Muscle layer of colon (tissue), 2 donors: ENCODE measurements at regions not wholly inside any gene's neighbourhood (a gene's known extent, or its start where the extent isn't known, plus 50 kb on each side); places are given as distances from the start of the nearest gene placed in this dataset.

ENCODE experiments used
- H3K27ac ChIP-seq: one replicate; pipeline ENCODE4 v1.7.0; 2013; ENCODE audit warnings: low read depth, mild to moderate bottlenecking, low read length, moderate library complexity
- H3K27me3 ChIP-seq, 2 donors: one replicate each; pipeline ENCODE4 v1.7.0; 2013; ENCODE audit warnings: low read length in 2 of 2, mild to moderate bottlenecking in 2 of 2; ENCODE audit not compliant: insufficient read depth in 2 of 2, control insufficient read depth in 1 of 2
- H3K36me3 ChIP-seq: one replicate; pipeline ENCODE4 v1.7.0; 2013; ENCODE audit warnings: mild to moderate bottlenecking, low read length; ENCODE audit not compliant: insufficient read depth
- H3K4me1 ChIP-seq: one replicate; pipeline ENCODE4 v1.7.0; 2013; ENCODE audit warnings: mild to moderate bottlenecking, low read length; ENCODE audit not compliant: insufficient read depth
- H3K4me3 ChIP-seq, 2 donors: one replicate each; pipeline ENCODE4 v1.7.0; 2013; ENCODE audit warnings: low read length in 2 of 2, low read depth in 1 of 2, mild to moderate bottlenecking in 1 of 2, moderate library complexity in 1 of 2
- H3K9ac ChIP-seq: one replicate; pipeline ENCODE4 v1.7.0; 2013; ENCODE audit warnings: low read length
- H3K9me3 ChIP-seq: one replicate; pipeline ENCODE4 v1.7.0; 2013; ENCODE audit warnings: mild to moderate bottlenecking, low read length
- donor health status: abdominal sarcoma.
- donor health status: Adenocarcinoma of cecum.

GRCh38 chr20:60868316-60868891 lies 383.7 kb upstream of the CDH4 start:
- Histone ChIP-seq H3K9ac (no peak overlapping the region), H3K27me3 (peaks cover 0 to 4% of the 10 kb centered on the region in 2 donors), H3K27ac (no peak overlapping the region), H3K4me3 (no peak overlapping the region), H3K4me1 (no peaks in the 10 kb centered on the region), H3K9me3 (no peaks in the 10 kb centered on the region), H3K36me3 (no peaks in the 10 kb centered on the region)

GRCh38 chr20:60869087-60869486 lies 383.0 kb upstream of the CDH4 start:
- Histone ChIP-seq H3K27ac (no peak overlapping the region), H3K36me3 (no peaks in the 10 kb centered on the region), H3K27me3 (peaks cover 0 to 4% of the 10 kb centered on the region in 2 donors), H3K9ac (no peak overlapping the region), H3K4me3 (no peak overlapping the region), H3K4me1 (no peaks in the 10 kb centered on the region), H3K9me3 (no peaks in the 10 kb centered on the region)

GRCh38 chr20:60869625-60870024 lies 382.4 kb upstream of the CDH4 start:
- Histone ChIP-seq H3K27ac (no peak overlapping the region), H3K27me3 (peaks cover 0 to 4% of the 10 kb centered on the region in 2 donors), H3K4me3 (no peak overlapping the region), H3K4me1 (no peaks in the 10 kb centered on the region), H3K9me3 (no peaks in the 10 kb centered on the region), H3K36me3 (no peaks in the 10 kb centered on the region), H3K9ac (no peak overlapping the region)

GRCh38 chr20:60870040-60870439 lies 382.0 kb upstream of the CDH4 start:
- Histone ChIP-seq H3K27ac (no peak overlapping the region), H3K27me3 (peaks cover 0 to 4% of the 10 kb centered on the region in 2 donors), H3K4me1 (no peaks in the 10 kb centered on the region), H3K9me3 (no peaks in the 10 kb centered on the region), H3K9ac (no peak overlapping the region), H3K4me3 (no peak overlapping the region), H3K36me3 (no peaks in the 10 kb centered on the region)

GRCh38 chr20:60872224-60872623 lies 379.8 kb upstream of the CDH4 start:
- Histone ChIP-seq H3K9ac (no peak overlapping the region), H3K27me3 (peaks cover 0 to 4% of the 10 kb centered on the region in 2 donors), H3K9me3 (no peaks in the 10 kb centered on the region), H3K4me1 (no peaks in the 10 kb centered on the region), H3K36me3 (no peaks in the 10 kb centered on the region), H3K27ac (no peak overlapping the region), H3K4me3 (no peak overlapping the region)

GRCh38 chr20:60877071-60877857 lies 374.8 kb upstream of the CDH4 start:
- Histone ChIP-seq H3K36me3 (no peaks in the 10 kb centered on the region), H3K9me3 (no peaks in the 10 kb centered on the region), H3K9ac (no peak overlapping the region), H3K4me3 (no peak overlapping the region), H3K27me3 (no peaks in the 10 kb centered on the region), H3K4me1 (no peaks in the 10 kb centered on the region), H3K27ac (no peak overlapping the region)

- no peaks in the 10 kb centered on the region for H3K36me3 ChIP-seq
- no peak overlapping the region for H3K27ac ChIP-seq
- no peak overlapping the region for H3K9ac ChIP-seq
- H3K4me3 ChIP-seq = no peak overlapping the region
- no peaks in the 10 kb centered on the region for H3K27me3 ChIP-seq
- H3K4me1 ChIP-seq = no peaks in the 10 kb centered on the region
- H3K9me3 ChIP-seq = no peaks in the 10 kb centered on the region
These were observed 369.2 kb upstream of the CDH4 start for GRCh38 chr20:60882836-60883235.

- Histone ChIP-seq H3K27me3 (no peaks in the 10 kb centered on the region), H3K36me3 (no peaks in the 10 kb centered on the region), H3K27ac (no peak overlapping the region), H3K4me3 (no peak overlapping the region), H3K9ac (no peak overlapping the region), H3K4me1 (no peaks in the 10 kb centered on the region), H3K9me3 (no peaks in the 10 kb centered on the region)
These were observed 368.6 kb upstream of the CDH4 start for GRCh38 chr20:60883496-60883895.

GRCh38 chr20:60884277-60884676 lies 367.8 kb upstream of the CDH4 start:
- H3K9ac ChIP-seq = no peak overlapping the region
- H3K4me3 ChIP-seq = no peak overlapping the region
- no peaks in the 10 kb centered on the region for H3K36me3 ChIP-seq
- H3K27ac ChIP-seq = no peak overlapping the region
- H3K27me3 ChIP-seq = no peaks in the 10 kb centered on the region
- H3K9me3 ChIP-seq = no peaks in the 10 kb centered on the region
- no peaks in the 10 kb centered on the region for H3K4me1 ChIP-seq

GRCh38 chr20:60888771-60889170 lies 363.3 kb upstream of the CDH4 start:
- Histone ChIP-seq H3K9me3 (no peaks in the 10 kb centered on the region), H3K27ac (no peak overlapping the region), H3K9ac (no peak overlapping the region), H3K27me3 (no peaks in the 10 kb centered on the region), H3K4me3 (no peak overlapping the region), H3K4me1 (no peaks in the 10 kb centered on the region), H3K36me3 (no peaks in the 10 kb centered on the region)

GRCh38 chr20:60892095-60892813 lies 359.8 kb upstream of the CDH4 start:
- H3K9ac ChIP-seq = no peak overlapping the region
- H3K27ac ChIP-seq = no peak overlapping the region
- H3K4me3 ChIP-seq = no peak overlapping the region
- no peaks in the 10 kb centered on the region for H3K4me1 ChIP-seq
- no peaks in the 10 kb centered on the region for H3K9me3 ChIP-seq
- no peaks in the 10 kb centered on the region for H3K36me3 ChIP-seq
- H3K27me3 ChIP-seq = no peaks in the 10 kb centered on the region
